ENCODE measurements at regions not wholly inside any gene's neighbourhood (a gene's known extent, or its start where the extent isn't known, plus 50 kb on each side); places are given as distances from the start of the nearest gene placed in this dataset.

GRCh38 chr4:130028552-130028951 lies 932.6 kb downstream of the C4orf33 start:
- TF ChIP-seq, protein P1, sequence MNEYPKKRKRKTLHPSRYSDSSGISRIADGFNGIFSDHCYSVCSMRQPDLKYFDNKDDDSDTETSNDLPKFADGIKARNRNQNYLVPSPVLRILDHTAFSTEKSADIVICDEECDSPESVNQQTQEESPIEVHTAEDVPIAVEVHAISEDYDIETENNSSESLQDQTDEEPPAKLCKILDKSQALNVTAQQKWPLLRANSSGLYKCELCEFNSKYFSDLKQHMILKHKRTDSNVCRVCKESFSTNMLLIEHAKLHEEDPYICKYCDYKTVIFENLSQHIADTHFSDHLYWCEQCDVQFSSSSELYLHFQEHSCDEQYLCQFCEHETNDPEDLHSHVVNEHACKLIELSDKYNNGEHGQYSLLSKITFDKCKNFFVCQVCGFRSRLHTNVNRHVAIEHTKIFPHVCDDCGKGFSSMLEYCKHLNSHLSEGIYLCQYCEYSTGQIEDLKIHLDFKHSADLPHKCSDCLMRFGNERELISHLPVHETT (CRISPR knock-in tag; conservative IDR thresholded peaks at IDR 0.05 in 1 of 2, IDR thresholded peaks at IDR 0.05 in 1 of 2): no peak
- TF ChIP-seq ZNF184 (CRISPR knock-in tag; IDR thresholded peaks at IDR 0.05) (no peak), CREB1 (IDR thresholded peaks at IDR 0.05) (no peak), CREB1 (CRISPR knock-in tag; IDR thresholded peaks at IDR 0.05) (no peak), KLF16 (IDR thresholded peaks at IDR 0.05) (no peak), CREBBP (IDR thresholded peaks at IDR 0.05; ENCODE audit: low read depth, low read length) (no peak), POLR2AphosphoS5 (IDR thresholded peaks at IDR 0.05; ENCODE audit: control insufficient read depth, insufficient read depth, low read depth, low read length) (no peak), DACH1 (IDR thresholded peaks at IDR 0.05; ENCODE audit: partially characterized antibody) (no peak), POLR2A (conservative IDR thresholded peaks at IDR 0.05) (no peak), EP300 (IDR thresholded peaks at IDR 0.05; ENCODE audit: low read length) (no peak), EGR1 (conservative IDR thresholded peaks at IDR 0.05) (no peak), STAT5B (CRISPR knock-in tag; IDR thresholded peaks at IDR 0.05) (no peak)
- TF ChIP-seq, protein P2, sequence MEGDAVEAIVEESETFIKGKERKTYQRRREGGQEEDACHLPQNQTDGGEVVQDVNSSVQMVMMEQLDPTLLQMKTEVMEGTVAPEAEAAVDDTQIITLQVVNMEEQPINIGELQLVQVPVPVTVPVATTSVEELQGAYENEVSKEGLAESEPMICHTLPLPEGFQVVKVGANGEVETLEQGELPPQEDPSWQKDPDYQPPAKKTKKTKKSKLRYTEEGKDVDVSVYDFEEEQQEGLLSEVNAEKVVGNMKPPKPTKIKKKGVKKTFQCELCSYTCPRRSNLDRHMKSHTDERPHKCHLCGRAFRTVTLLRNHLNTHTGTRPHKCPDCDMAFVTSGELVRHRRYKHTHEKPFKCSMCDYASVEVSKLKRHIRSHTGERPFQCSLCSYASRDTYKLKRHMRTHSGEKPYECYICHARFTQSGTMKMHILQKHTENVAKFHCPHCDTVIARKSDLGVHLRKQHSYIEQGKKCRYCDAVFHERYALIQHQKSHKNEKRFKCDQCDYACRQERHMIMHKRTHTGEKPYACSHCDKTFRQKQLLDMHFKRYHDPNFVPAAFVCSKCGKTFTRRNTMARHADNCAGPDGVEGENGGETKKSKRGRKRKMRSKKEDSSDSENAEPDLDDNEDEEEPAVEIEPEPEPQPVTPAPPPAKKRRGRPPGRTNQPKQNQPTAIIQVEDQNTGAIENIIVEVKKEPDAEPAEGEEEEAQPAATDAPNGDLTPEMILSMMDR (IDR thresholded peaks at IDR 0.05 in 2 of 3, conservative IDR thresholded peaks at IDR 0.05 in 1 of 3; ENCODE audit: insufficient read depth in 2 of 3, low read depth in 1 of 3, low read length in 3 of 3): no peak
- TF ChIP-seq, protein P3, sequence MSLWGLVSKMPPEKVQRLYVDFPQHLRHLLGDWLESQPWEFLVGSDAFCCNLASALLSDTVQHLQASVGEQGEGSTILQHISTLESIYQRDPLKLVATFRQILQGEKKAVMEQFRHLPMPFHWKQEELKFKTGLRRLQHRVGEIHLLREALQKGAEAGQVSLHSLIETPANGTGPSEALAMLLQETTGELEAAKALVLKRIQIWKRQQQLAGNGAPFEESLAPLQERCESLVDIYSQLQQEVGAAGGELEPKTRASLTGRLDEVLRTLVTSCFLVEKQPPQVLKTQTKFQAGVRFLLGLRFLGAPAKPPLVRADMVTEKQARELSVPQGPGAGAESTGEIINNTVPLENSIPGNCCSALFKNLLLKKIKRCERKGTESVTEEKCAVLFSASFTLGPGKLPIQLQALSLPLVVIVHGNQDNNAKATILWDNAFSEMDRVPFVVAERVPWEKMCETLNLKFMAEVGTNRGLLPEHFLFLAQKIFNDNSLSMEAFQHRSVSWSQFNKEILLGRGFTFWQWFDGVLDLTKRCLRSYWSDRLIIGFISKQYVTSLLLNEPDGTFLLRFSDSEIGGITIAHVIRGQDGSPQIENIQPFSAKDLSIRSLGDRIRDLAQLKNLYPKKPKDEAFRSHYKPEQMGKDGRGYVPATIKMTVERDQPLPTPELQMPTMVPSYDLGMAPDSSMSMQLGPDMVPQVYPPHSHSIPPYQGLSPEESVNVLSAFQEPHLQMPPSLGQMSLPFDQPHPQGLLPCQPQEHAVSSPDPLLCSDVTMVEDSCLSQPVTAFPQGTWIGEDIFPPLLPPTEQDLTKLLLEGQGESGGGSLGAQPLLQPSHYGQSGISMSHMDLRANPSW (CRISPR knock-in tag; IDR thresholded peaks at IDR 0.05): no peak
